ENCODE measurements at regions not wholly inside any gene's neighbourhood (a gene's known extent, or its start where the extent isn't known, plus 50 kb on each side); places are given as distances from the start of the nearest gene placed in this dataset.
A peak's percentile ranks its signal among the peaks of the same experiment; 100 is the strongest.

DNA sequence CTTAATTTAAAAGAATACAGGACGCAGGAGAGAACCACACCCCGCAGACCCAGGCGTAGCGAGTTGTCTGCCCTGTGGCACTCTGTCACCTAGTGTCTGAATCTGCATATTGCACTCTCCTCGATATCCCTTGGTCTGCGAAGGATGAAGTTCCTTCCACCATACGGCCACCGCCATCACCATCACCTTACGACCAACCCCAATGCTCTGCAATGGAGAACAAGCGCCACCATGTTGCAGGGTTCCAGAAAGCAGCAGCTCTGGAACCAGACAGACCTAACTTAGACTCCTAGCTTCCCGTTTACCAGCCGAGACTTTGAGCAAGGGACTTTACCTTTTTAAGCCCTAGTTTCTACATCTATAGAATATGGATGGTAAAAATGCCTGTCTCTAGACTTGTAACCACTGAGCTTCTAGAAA is 77.4 kb upstream of the DMRT1 start (continued):
- TF ChIP-seq, protein P1, sequence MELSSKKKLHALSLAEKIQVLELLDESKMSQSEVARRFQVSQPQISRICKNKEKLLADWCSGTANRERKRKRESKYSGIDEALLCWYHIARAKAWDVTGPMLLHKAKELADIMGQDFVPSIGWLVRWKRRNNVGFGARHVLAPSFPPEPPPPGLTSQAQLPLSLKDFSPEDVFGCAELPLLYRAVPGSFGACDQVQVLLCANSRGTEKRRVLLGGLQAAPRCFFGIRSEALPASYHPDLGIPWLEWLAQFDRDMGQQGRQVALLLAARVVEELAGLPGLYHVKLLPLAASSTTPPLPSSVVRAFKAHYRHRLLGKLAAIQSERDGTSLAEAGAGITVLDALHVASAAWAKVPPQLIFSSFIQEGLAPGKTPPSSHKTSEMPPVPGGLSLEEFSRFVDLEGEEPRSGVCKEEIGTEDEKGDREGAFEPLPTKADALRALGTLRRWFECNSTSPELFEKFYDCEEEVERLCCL (CRISPR knock-in tag; IDR thresholded peaks at IDR 0.05; ENCODE audit: borderline replicate concordance): no peak
- TF ChIP-seq REPIN1 (CRISPR knock-in tag; IDR thresholded peaks at IDR 0.05; ENCODE audit: borderline replicate concordance, low read depth) (0 out of 2 replicates have a peak, but pooled peaks have one; percentile 56), PHF21A (CRISPR knock-in tag; IDR thresholded peaks at IDR 0.05) (no peak)

DNA sequence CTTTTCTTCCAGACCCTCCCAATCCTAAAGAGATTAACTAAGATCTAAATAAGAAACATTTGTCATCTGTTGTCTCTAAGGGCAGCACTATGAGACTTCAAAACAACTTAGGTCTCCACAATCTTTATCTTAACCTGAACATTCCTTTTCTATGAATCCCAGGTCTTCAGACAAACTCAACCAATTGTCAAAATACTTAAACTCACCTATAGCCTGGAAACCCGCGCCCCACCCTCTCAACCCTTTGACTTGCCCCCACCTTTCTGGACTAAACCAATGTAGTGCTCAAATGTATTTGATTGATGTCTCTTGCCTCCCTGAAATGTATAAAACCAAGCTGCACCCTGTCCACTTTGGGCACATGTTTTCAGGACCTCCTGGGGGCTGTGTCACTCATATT is 76.5 kb upstream of the DMRT1 start:
- peaks cover 34% of the 10 kb centered on the region for H3K4me1 ChIP-seq (ENCODE audit: insufficient read depth, low read length)
- H3K4me2 ChIP-seq (ENCODE audit: low read depth, low read length): no peak overlapping the region
- H3K27me3 ChIP-seq (ENCODE audit: control insufficient read depth in 1 of 2, insufficient read depth in 2 of 2, low read length in 2 of 2): no peaks in the 10 kb centered on the region
- no peaks in the 10 kb centered on the region for H3K36me3 ChIP-seq (replicated peaks in 1 of 2; ENCODE audit: control insufficient read depth in 1 of 2, insufficient read depth in 2 of 2, low read length in 2 of 2)
- H3K9ac ChIP-seq (ENCODE audit: insufficient read depth, low read depth, low read length): no peak overlapping the region
- FAIRE-seq (no peak), DNase-seq (ENCODE audit: low spot score) (no peak), ATAC-seq (no peak)
- no peaks in the 10 kb centered on the region for H3K79me2 ChIP-seq (ENCODE audit: insufficient read depth, low read length)
- no TSS peak for BruUV-seq (replicated peaks)
- H3K9me3 ChIP-seq (ENCODE audit: low read length): no peaks in the 10 kb centered on the region
- CTCF ChIA-PET (ENCODE audit: low intra/inter-chr PET ratio, low total read pairs): interaction anchor here (1.9 to 3.7 kb wide), 2 partner anchors 151 to 183 kb away, joined by 16 to 51 read pairs; no protein-coding TSS in a partner anchor
- no peak overlapping the region for H2AFZ ChIP-seq (ENCODE audit: low read length)
- no peak overlapping the region for H3K4me3 ChIP-seq (replicated peaks in 1 of 3; ENCODE audit: insufficient read depth in 1 of 3, low read depth in 2 of 3, low read length in 3 of 3)
- intact Hi-C loops (cut with micrococcal nuclease; ENCODE audit: unreplicated experiment): loop anchor here (1.0 to 5.0 kb wide), 5 partner anchors 42 to 379 kb away; no protein-coding TSS in a partner anchor
- 100% methylated on average over 2 of the region's 2 CpGs for WGBS (ENCODE audit: low lambda C conversion rate)
- H3K27ac ChIP-seq (ENCODE audit: extremely low read length, insufficient read depth, low read length): no peak overlapping the region
- POLR2A ChIA-PET: no interaction called here
- in situ Hi-C loops (cut with HindIII; ENCODE audit: extremely low pct_ligation_motif_present, low pct_unique_long_range_greater_than_20kb): loop anchor here (5.0 kb wide), 1 partner anchor 153 kb away; no protein-coding TSS in a partner anchor
- no peaks in the 10 kb centered on the region for H4K20me1 ChIP-seq (ENCODE audit: insufficient read depth, low read length)
- TF ChIP-seq SRSF1 (optimal IDR thresholded peaks at IDR 0.05; ENCODE audit: low read depth, low read length) (no peak), TEAD3 (CRISPR knock-in tag; optimal IDR thresholded peaks at IDR 0.05; ENCODE audit: borderline replicate concordance) (no peak), ZNF329 (CRISPR knock-in tag; IDR thresholded peaks at IDR 0.05; ENCODE audit: low read depth) (no peak), ZNF652 (CRISPR knock-in tag; IDR thresholded peaks at IDR 0.05; ENCODE audit: borderline replicate concordance, low read depth) (no peak), GABPB1 (CRISPR knock-in tag; IDR thresholded peaks at IDR 0.05) (no peak), ZNF761 (CRISPR knock-in tag; conservative IDR thresholded peaks at IDR 0.05) (no peak), ZNF510 (CRISPR knock-in tag; IDR thresholded peaks at IDR 0.05; ENCODE audit: low read depth) (no peak), HNF4A (CRISPR knock-in tag; IDR thresholded peaks at IDR 0.05) (no peak), MYC (CRISPR knock-in tag; IDR thresholded peaks at IDR 0.05; ENCODE audit: borderline replicate concordance) (no peak), ZNF101 (CRISPR knock-in tag; IDR thresholded peaks at IDR 0.05; ENCODE audit: borderline replicate concordance, low read depth) (no peak), KDM1A (CRISPR knock-in tag; IDR thresholded peaks at IDR 0.05) (no peak)
- TF ChIP-seq, protein P2, sequence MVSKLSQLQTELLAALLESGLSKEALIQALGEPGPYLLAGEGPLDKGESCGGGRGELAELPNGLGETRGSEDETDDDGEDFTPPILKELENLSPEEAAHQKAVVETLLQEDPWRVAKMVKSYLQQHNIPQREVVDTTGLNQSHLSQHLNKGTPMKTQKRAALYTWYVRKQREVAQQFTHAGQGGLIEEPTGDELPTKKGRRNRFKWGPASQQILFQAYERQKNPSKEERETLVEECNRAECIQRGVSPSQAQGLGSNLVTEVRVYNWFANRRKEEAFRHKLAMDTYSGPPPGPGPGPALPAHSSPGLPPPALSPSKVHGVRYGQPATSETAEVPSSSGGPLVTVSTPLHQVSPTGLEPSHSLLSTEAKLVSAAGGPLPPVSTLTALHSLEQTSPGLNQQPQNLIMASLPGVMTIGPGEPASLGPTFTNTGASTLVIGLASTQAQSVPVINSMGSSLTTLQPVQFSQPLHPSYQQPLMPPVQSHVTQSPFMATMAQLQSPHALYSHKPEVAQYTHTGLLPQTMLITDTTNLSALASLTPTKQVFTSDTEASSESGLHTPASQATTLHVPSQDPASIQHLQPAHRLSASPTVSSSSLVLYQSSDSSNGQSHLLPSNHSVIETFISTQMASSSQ (IDR thresholded peaks at IDR 0.05; ENCODE audit: low read depth): no peak
- TF ChIP-seq, protein P2 (CRISPR knock-in tag; IDR thresholded peaks at IDR 0.05; ENCODE audit: borderline replicate concordance): no peak
- TF ChIP-seq, protein P3, sequence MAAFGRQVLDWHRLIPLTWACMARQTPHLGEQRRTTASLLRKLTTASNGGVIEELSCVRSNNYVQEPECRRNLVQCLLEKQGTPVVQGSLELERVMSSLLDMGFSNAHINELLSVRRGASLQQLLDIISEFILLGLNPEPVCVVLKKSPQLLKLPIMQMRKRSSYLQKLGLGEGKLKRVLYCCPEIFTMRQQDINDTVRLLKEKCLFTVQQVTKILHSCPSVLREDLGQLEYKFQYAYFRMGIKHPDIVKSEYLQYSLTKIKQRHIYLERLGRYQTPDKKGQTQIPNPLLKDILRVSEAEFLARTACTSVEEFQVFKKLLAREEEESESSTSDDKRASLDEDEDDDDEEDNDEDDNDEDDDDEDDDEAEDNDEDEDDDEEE (CRISPR knock-in tag; IDR thresholded peaks at IDR 0.05): no peak

All from HepG2 (cell line).